ENCODE measurements at regions not wholly inside any gene's neighbourhood (a gene's known extent, or its start where the extent isn't known, plus 50 kb on each side); places are given as distances from the start of the nearest gene placed in this dataset.

- POLR2A ChIA-PET (ENCODE audit: low non-redundant PET), result no interaction called here
- DNase-seq (ENCODE audit: low spot score), result peak; percentile 42
These were observed 229.4 kb downstream of the PTPRU start for GRCh38 chr1:29465755-29466154.

GRCh38 chr1:29462096-29462495, 225.8 kb downstream of the PTPRU start:
- H3K27ac ChIP-seq, result no peak overlapping the region
- POLR2A ChIA-PET (ENCODE audit: low non-redundant PET), result no interaction called here
- TF ChIP-seq CTCF (conservative IDR thresholded peaks at IDR 0.05; ENCODE audit: low read depth), result no peak
- DNase-seq (ENCODE audit: low spot score), result no peak
- CTCF ChIA-PET, result no interaction called here

More at GRCh38 chr1:29465755-29466154, 229.4 kb downstream of the PTPRU start:
- no peak for TF ChIP-seq CTCF (conservative IDR thresholded peaks at IDR 0.05; ENCODE audit: low read depth)
- H3K27ac ChIP-seq, result no peak overlapping the region
- CTCF ChIA-PET, result no interaction called here

GRCh38 chr1:29461115-29461739, 224.9 kb downstream of the PTPRU start:
- CTCF ChIA-PET, result no interaction called here
- POLR2A ChIA-PET (ENCODE audit: low non-redundant PET), result no interaction called here
- H3K27ac ChIP-seq, result no peak overlapping the region
- DNase-seq (ENCODE audit: low spot score), result no peak
- TF ChIP-seq CTCF (conservative IDR thresholded peaks at IDR 0.05; ENCODE audit: low read depth), result no peak

GRCh38 chr1:29460694-29461093, 224.4 kb downstream of the PTPRU start:
- DNase-seq (ENCODE audit: low spot score), result no peak
- ChIA-PET POLR2A (ENCODE audit: low non-redundant PET) (no interaction called here), CTCF (interaction anchor here (0.7 kb wide), 1 partner anchor 238 kb away, joined by 4 read pairs; no protein-coding TSS in a partner anchor)
- H3K27ac ChIP-seq, result no peak overlapping the region
- no peak for TF ChIP-seq CTCF (conservative IDR thresholded peaks at IDR 0.05; ENCODE audit: low read depth)

GRCh38 chr1:29460041-29460610, 223.8 kb downstream of the PTPRU start:
- no peak for DNase-seq (ENCODE audit: low spot score)
- POLR2A ChIA-PET (ENCODE audit: low non-redundant PET), result no interaction called here
- no peak overlapping the region for H3K27ac ChIP-seq
- CTCF ChIA-PET, result interaction anchor here (0.7 kb wide), 1 partner anchor 238 kb away, joined by 4 read pairs; no protein-coding TSS in a partner anchor
- no peak for TF ChIP-seq CTCF (conservative IDR thresholded peaks at IDR 0.05; ENCODE audit: low read depth)

GRCh38 chr1:29459620-29459945, 223.3 kb downstream of the PTPRU start:
- TF ChIP-seq CTCF (conservative IDR thresholded peaks at IDR 0.05; ENCODE audit: low read depth), result no peak
- H3K27ac ChIP-seq, result no peak overlapping the region
- CTCF ChIA-PET, result no interaction called here
- no peak for DNase-seq (ENCODE audit: low spot score)
- POLR2A ChIA-PET (ENCODE audit: low non-redundant PET), result no interaction called here

Data from RWPE1 (cell line).